HEK293 (cell line): ENCODE measurements at regions not wholly inside any gene's neighbourhood (a gene's known extent, or its start where the extent isn't known, plus 50 kb on each side); places are given as distances from the start of the nearest gene placed in this dataset.
"Not testable (repeated sequence)": the region's sequence is repeated elsewhere in the genome, so short reads cannot be mapped to it uniquely, and the experiment has no call there.

ENCODE experiments used
- ATF2 ChIP-seq: fragments of 450-650 bp; formaldehyde crosslinking; IDR thresholded peaks from 2 replicates; pipeline ENCODE4 v1.5.1; 2016; ENCODE audit warnings: missing biosample characterization, missing genetic modification characterization, low read depth
- CTCF ChIP-seq: fragments of 450-650 bp; formaldehyde crosslinking; IDR thresholded peaks from 2 replicates; pipeline ENCODE4 v1.5.1; 2016; ENCODE audit warnings: missing biosample characterization, missing genetic modification characterization
- ELK4 ChIP-seq: IDR thresholded peaks from 2 replicates; pipeline ENCODE4 v1.6.1; 2011; ENCODE audit warnings: mild to moderate bottlenecking, low read depth, low read length, borderline replicate concordance
- GFI1B ChIP-seq: fragments of 450-650 bp; formaldehyde crosslinking; IDR thresholded peaks from 2 replicates; pipeline ENCODE4 v1.5.1; 2016; ENCODE audit warnings: missing biosample characterization, missing genetic modification characterization
- PATZ1 ChIP-seq: fragments of 450-650 bp; formaldehyde crosslinking; IDR thresholded peaks from 2 replicates; pipeline ENCODE4 v1.5.1; 2016; ENCODE audit warnings: missing biosample characterization, missing genetic modification characterization
- PRDM2 ChIP-seq: fragments of 450-650 bp; formaldehyde crosslinking; IDR thresholded peaks from 2 replicates; pipeline ENCODE4 v1.5.1; 2016; ENCODE audit warnings: missing biosample characterization, missing genetic modification characterization, borderline replicate concordance
- ZBTB1 ChIP-seq: fragments of 450-650 bp; formaldehyde crosslinking; IDR thresholded peaks from 2 replicates; pipeline ENCODE4 v1.5.1; 2016; ENCODE audit warnings: missing biosample characterization, missing genetic modification characterization
- ZBTB20 ChIP-seq: fragments of 450-650 bp; formaldehyde crosslinking; IDR thresholded peaks from 2 replicates; pipeline ENCODE4 v1.5.1; 2016; ENCODE audit warnings: missing biosample characterization, missing genetic modification characterization
- ZNF18 ChIP-seq: fragments of 450-650 bp; formaldehyde crosslinking; IDR thresholded peaks from 2 replicates; pipeline ENCODE4 v1.5.1; 2016; ENCODE audit warnings: missing biosample characterization, missing genetic modification characterization
- ZNF274 ChIP-seq, 2 experiments: fragments of 200-500 bp in 1 of 2; fragments of 450-650 bp in 1 of 2; sonication (Bioruptor generic) in 1 of 2; formaldehyde crosslinking in 1 of 2; IDR thresholded peaks; 2 replicates each; pipeline versions ENCODE4 v1.5.1 to v1.6.1; 2014 to 2016; ENCODE audit warnings: borderline replicate concordance in 1 of 2, inconsistent platforms in 1 of 2, low read length in 1 of 2, missing biosample characterization in 1 of 2, missing genetic modification characterization in 1 of 2
- ZNF280C ChIP-seq: fragments of 450-650 bp; formaldehyde crosslinking; IDR thresholded peaks from 2 replicates; pipeline ENCODE4 v1.5.1; 2016; ENCODE audit warnings: missing biosample characterization, missing genetic modification characterization
- ZNF548 ChIP-seq: fragments of 450-650 bp; formaldehyde crosslinking; IDR thresholded peaks from 2 replicates; pipeline ENCODE4 v1.5.1; 2016; ENCODE audit warnings: missing biosample characterization, missing genetic modification characterization
- ZNF629 ChIP-seq: fragments of 450-650 bp; formaldehyde crosslinking; IDR thresholded peaks from 2 replicates; pipeline ENCODE4 v1.5.1; 2017; ENCODE audit warnings: missing biosample characterization, missing genetic modification characterization
- ZSCAN5A ChIP-seq: fragments of 450-650 bp; formaldehyde crosslinking; IDR thresholded peaks from 2 replicates; pipeline ENCODE4 v1.5.1; 2016; ENCODE audit warnings: missing biosample characterization, missing genetic modification characterization

- TF ChIP-seq ZBTB1; CTCF (tag by site-specific recombination); PATZ1; ZBTB20 (tag by site-specific recombination); ATF2 (tag by site-specific recombination); ZNF280C (tag by site-specific recombination); ELK4; ZNF548 (tag by site-specific recombination); ZNF629 (tag by site-specific recombination); PRDM2 (tag by site-specific recombination); GFI1B; ZNF274 (IDR thresholded peaks at IDR 0.05; ENCODE audit: low read length); ZNF274 (tag by site-specific recombination; IDR thresholded peaks at IDR 0.05; ENCODE audit: borderline replicate concordance); ZNF18; ZSCAN5A (tag by site-specific recombination): not testable (repeated sequence)
Measured at GRCh38 chr21:7769985-7770384, 2751.4 kb upstream of the TPTE start.
